HG03135 (cell line): ENCODE measurements at regions not wholly inside any gene's neighbourhood (a gene's known extent, or its start where the extent isn't known, plus 50 kb on each side); places are given as distances from the start of the nearest gene placed in this dataset.

Experiments
- ATAC-seq: cut with Tn5 transposase; IDR thresholded peaks from one replicate; pipeline ENCODE4 v1.9.1; 2021; ENCODE audit warnings: mild to moderate bottlenecking, moderate library complexity; ENCODE audit not compliant: unreplicated experiment

DNA sequence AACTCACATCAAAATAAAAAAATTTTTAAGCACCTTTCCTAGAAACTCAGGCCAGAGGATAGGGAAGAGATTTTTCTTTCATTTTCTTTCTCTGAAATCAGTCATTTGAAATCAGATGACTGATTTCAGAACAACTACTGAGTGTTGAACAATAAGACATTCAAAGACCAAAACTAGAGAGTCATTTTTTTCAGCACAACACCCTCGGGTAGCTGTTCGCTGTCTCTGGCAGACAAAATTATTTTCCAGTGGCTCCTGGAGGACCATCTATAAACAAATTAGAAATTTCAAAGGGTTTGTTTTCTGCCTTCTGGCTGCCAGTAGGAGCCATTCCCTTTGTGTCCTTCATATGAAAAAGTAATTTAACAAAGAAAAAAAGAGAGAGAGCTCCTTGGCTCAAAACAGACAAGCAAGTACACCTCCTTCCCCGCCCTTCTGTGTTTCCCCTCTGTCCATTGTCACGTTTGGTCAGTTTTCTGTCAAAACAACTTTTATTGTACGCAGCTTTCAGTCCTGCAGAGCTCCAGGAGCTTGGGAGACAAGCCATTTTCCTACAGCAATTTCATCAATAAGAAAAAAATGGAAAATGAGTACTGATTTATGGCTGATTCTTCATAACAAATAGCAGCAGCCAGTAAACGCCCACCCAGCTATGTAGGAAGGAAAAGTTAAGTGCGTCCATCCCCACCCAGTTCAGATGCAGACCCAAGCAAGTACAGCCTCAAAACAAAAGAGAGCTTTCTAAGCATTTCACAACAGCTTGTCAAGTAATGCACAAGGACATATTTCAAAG is 405.2 kb downstream of the ZNF608 start:
- no peak for ATAC-seq

DNA sequence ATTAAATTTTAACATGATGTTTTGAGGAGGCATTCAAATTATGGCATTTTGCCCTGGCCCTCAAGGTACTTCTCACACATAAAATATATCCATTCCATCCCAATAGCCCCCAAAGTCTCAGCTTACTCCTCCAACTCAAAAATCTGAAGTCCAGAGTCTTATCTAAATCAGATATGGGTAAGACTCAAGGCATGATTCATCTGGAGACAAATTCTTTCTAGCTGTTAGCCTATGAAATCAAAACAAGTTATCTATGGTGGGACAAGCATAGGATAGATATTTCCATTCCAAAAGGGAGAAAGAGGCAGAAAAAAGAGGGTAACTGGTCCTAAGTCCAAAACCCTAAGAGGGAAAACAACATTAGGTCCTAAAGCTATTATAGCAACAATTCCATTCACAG is 408.4 kb downstream of the ZNF608 start:
- no peak for ATAC-seq

DNA sequence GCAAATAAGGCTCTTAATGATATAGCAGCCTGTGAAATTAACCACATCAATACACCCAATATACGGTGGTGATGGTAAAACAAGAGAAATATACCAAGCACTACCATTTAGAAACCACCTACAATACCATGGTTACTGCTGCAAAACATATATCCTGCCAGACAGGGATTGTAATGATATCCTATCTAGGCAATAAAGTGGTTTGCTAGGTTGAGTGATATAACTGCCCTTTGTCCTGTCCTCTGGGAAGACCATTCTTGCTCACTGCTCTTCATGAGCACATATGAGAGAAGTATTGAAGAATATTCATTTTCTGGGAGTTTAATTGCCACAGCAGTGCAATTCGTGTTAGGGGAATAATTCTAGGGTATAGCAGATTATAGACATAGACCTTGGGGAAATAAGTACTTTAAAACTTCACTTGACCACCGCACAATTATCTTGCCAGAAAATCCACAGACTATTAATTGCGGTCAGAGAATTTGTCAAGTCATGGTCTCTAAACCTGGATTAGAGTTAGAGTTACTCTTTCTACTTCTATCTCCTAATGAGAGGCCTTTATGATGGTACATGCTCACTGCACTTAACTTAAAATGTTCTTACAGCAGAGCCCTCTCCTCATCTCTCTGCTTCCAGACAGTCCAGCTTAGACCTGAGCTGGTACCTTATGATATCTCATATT is 413.0 kb downstream of the ZNF608 start:
- no peak for ATAC-seq

DNA sequence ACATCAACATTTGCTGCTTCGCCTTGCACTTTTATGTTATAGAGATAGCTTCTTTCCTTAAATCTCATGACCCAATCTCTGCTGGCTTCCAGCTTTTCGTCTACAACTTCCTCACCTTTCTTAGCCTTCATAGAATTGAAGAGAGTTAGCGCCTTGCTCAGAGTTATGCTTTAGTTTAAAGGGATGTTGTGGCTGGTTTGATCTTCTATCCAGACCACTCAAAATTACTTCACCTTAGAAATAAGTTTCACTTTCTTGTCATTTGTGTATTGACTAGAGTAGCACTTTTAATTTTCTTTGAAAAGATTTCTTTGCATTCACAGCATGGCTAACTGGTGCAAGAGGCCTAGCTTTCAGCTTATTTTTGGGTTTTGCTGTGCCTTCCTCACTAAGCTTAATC is 414.2 kb downstream of the ZNF608 start:
- ATAC-seq = no peak

DNA sequence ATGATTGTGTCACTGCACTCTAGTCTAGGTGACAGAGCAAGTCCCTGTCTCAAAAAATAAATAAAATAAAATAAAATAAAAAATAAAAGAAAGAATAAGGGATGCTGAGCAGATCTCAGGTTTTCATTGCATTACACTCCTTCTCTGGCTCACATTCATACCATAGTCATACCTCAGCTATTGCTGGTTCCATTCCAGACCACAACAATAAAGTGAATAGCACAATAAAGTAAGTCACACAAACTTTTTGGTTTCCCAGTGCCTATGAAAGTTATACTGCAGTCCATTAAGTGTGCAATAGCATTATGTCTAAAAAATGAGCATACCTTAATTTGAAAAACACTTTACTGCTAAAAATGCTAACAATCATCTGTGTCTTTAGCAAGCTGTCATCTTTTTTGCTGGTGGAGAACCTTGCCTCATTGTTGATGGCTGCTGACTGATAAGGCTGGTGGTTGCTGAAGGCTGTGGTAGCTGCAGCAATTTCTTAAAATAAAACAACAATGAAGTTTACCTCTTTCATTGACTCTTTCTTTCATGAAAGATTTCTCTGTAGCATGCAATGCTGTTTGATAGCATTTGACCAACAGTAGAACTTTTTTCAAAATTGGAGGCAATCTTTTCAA is 415.7 kb downstream of the ZNF608 start:
- ATAC-seq = no peak

DNA sequence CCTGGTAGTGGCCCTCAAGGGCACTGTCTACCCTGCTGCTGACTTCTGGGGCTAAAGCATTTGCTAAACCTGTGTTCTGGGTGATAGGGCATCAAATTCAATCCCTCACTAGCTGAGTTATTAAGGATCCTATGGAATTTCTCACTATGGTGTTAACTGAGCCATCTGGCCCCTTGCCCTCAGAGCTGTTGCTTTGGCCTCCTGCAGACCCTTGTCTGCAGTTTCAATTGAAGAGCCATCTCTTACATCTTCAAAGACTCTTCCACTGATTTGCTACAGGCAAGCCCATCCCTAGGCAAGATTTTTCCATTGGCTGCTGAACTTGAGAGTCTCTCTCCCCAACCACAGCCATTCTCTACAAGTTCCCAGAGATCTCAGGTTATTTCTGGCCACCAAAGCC is 418.2 kb downstream of the ZNF608 start:
- ATAC-seq = no peak

DNA sequence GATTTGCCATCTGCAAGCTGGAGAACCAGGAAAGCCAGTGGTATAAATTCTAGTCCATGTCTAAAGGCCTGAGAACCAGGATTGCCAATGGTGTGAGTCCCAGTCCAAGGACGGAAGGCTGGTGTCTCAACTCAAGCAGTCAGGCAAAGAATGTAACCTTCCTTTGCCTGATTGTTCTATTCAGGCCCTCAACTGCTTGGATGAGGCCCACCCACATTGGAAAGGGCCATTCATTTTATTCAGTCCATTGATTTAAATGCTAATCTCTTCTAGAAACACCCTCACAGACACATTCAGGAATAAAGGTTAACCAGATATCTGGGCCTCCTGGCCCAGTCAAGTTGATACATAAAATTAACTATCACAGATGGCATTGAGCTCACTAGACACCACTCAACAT is 427.8 kb downstream of the ZNF608 start:
- no peak for ATAC-seq

DNA sequence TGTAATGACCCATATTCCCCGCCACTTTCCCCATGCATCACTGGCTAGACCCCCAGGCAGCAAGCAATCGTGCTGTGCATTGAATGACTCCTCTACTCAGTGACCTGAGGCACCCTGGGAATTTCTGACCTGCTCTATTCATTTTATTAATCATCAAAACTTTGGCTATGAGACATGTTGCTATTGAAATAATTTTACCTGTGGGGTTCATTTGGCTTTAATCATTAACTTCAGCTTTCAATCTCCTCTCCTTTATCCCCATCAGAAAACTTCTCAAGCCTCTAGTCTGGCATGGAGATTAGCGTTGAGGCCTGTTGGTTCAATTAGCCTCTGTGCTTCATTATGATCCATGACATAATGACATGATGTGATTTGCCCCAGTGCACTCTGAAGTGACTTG is 429.0 kb downstream of the ZNF608 start:
- ATAC-seq = no peak

DNA sequence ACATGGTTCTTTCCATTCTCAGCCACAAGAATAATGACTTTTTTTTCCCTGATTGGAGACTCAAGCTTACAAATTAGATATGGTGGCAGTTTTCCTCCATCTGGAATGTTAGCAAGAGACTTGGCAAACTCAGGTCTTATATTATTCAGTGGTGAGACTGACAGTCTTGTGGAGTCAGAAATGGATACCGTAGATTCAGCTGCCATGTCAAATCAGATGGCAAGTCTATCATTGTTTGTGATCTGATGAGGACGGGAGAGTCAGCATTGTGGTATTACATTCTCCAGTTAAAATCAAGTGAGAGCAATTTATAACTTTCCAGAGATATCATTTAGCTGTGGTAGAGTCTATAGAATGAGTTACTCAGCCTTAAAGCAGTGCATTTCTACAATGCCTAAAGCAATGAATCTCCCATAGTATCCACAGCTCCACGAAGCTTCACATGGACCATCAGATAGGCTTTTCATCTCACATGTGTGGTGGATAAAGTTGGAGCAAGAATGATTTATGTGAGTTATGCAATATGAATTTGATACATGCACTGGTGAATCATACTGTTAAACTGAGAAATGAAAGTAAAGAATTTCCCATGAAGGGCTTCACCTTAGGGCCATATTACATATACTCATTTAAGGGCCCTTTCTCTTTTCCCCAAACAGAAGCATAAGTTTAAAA is 430.6 kb downstream of the ZNF608 start:
- no peak for ATAC-seq

DNA sequence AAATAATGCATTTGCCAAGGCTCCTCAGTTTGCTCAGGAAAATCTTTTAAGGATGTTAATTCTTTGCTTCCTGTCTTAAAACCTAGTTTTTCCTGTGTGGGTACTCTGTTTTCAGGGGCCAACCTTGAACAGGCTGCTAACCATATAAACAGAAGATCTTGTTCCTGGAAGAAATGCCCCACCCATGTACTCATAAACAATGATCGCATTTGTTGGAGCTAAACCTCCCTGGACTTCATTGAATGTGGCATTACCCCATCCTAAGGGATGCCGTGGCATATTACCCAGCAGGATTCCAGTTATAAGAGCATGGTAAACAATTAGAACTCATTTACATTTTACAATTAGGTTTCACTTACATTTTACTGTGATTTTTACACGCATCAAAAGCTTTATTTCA is 436.0 kb downstream of the ZNF608 start:
- no peak for ATAC-seq

DNA sequence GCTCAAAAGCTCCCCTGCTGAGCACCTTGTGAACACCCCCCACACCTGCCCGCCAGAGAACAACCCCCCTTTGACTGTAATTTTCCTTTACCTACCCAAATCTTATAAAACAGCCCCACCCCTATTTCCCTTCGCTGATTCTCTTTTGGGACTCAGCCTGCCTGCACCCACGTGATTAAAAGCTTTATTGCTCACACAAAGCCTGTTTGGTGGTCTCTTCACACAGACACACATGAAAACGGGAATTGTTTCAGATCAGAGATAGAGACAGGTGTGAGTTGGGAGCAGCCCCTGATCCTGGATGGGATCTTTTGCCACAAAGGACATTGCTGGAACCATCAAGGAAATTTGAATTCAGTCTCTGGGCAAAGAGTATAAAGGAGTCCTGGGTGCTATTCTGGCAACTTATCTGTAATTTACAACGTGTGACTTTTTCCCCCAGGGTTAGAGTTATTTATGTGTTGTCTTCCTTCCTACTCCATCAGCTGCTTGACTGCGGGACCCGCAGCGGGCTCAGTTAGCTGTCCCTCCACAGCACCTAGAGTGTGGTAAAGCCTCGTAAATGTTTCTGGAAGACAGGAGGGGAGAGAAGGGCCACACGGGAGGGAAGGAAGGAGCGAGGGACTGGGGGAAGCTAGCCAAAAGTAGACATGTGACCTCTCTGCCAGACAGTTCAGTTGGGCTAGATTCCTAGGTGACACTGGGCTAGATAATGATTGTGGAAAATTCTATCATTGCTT is 437.0 kb downstream of the ZNF608 start:
- ATAC-seq = no peak

DNA sequence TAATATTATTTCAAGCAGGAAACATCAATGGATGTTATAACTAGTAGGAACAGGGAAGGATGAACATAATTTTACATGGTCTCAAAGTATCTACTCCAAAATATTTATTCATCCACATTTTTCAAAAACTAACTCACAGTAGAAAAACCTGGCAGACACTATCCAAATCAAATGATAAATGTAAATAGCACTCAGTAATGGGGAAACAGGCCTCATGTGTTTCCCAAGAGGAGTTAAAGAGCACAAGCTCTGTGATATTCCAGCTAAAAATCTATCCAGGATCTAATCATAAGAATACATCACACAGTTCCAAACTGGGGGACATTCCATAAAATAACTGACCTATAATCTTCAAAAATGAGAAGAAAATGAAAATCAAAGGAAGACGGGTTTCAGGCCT is 443.1 kb downstream of the ZNF608 start:
- no peak for ATAC-seq

DNA sequence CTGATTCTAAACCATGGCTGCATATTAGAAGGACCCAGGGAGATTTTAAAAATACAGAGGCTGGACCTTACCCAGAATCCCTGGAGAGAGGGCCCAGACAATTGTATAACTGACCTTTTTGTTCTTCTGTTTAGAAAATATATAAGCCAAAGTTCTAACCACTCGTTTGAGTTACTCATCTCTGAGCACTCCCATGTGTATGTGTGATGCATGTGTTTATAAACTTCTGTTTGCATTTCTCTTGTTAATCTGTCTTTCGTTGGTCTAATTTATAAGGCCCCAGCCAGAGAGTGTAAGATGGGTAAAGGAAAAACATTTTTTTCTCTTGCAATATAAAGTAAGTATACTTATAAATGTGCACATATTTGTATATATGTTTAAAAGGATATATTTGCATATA is 443.9 kb downstream of the ZNF608 start:
- ATAC-seq = no peak

DNA sequence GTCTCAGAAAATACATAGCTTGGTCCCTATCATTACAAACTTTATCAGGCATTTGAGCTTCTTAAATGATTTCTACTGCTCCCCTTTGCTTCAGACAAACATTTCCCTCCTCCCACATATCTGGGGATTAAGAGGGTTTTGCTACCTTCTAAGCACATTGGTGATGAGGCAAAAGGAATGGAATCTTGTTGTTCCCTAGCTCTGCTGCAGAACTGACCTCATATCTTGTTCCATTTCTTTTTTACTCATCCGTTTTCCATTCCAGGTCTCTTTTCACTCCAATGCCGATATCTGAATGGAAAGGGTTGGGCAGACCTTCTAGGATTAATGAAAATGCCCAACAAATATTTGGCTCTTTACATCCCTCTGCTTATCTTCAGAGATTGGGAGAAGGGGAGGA is 444.6 kb downstream of the ZNF608 start:
- no peak for ATAC-seq

DNA sequence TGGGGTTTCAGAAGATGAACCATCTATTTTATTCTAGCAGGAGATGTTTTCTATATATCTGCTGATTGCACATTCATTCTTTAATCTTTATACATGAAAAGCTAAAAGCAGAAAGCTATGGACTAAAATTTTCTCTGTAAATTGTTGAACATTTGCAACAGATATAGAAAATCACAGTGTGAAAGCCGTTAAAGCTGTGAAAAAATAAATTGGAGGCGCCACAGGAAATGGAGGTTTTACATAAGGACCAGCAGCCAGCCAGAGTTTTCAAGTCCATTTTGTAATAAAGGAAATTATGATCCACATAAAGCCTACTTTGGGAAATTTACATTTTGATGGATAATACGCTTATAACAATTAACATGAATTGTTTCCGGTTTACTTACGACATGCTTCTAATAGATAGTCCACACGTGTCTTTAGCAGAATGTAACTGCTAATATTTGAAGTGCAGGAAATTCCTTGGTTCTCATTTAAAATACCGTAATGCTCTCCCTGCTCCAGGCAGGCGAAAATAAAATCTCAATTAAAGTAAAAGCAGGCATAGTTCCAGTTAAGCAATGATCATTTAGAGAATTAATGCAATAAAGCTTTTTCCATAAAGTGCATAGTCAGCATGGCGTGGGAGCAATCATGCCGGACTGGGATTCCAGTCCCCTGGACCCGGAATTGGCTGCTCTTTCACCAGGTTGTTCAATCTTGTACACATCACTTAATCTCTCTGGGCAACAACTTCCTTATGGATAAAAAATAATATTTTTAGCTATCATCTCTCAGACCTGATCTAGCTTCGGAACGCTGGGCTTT is 445.4 kb downstream of the ZNF608 start:
- ATAC-seq = no peak

DNA sequence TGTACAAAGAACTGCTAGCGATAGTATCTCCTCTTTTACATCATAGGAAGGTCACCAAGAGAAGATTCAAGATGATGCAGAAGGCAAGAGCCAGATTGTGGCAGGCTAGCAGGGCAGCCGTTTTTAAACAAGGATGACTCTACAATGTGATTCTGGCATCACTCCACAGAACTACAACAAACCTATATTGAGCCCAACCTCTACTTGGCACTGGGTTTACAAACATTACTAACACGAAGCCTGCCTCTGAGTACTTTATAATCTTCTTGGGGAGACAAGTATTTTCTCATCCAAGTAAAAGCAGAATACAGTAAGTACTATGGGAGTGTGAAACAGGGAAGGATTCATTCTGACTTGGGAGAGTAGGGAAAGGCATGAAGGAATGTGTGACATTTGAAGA is 448.6 kb downstream of the ZNF608 start:
- no peak for ATAC-seq

DNA sequence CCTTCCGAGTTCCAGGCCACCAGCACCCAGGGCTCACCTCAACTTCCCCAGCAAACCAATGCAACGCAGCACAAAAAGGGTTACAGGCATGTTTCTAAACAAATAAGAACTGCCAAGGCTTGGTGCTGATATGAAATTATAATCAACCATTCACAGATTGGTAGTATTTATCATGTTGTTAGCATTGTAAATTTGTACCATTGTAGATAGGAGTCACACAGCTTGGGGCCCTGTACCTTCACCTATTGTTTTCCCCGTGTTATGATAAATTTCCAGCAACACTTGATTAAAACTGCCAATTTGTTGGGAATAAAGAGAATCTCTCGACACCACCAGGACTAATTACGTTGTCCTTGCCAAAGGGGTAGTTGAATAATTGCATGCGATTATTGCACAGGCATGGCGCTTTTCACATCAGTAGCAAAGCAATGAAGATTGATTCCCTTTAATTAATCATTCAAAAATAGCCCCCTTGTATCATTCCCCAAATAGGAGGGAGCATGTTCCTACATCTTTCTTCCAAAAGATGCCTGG is 454.1 kb downstream of the ZNF608 start:
- no peak for ATAC-seq

DNA sequence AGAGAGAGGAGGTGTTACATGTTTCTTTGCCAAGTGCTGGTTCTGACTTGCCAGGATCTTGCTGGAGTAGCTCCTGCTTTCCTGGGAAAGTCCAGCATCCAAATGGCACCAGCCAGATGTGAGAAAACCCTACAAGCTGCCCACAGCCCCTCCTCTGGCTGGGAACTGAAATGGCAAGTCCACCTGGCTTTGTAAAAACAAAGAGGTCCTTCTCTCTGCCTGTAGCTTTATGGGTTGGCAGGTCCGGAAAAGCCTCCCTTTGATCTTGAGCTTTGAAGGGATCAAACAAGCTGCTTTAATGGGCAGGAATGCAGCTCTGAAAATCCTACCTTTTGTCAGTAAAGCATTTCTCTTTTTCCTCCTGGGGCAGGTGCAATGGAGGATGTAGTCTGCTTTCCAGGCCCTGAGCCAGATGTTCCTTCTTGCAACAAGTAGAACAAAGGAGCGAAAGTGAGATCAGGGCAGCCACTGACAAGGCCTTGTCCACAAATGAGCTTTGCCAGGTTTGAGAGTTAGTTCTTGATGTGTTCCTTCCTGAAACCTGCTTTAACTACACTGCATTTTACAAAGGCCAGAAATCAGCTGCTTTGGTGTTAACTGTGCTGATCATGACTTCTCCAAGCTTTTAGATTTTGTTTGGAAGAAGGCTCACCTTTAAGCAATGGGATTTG is 456.7 kb downstream of the ZNF608 start:
- no peak for ATAC-seq

DNA sequence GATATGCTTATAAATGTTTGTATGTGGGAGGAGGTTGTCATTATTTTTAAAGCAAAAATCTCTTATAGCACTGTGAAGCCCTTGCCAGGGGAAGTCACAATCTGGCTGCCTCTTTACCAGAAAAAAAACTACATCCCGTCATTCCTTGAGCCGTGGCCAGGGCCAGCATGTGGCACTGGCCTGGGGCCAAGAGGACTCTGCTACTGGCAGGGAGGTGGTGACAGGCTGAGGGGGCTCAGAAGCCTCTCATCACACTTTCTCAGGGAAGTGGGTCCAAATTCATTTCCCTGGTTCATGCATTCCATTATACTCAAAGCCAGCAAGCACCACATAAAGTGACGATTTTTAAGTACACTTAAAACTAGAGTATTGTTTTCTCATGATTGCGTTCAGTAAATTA is 457.3 kb downstream of the ZNF608 start:
- no peak for ATAC-seq
